ENCODE measurements at regions not wholly inside any gene's neighbourhood (a gene's known extent, or its start where the extent isn't known, plus 50 kb on each side); places are given as distances from the start of the nearest gene placed in this dataset.

GRCh38 chr17:72311004-72311403 is 190.2 kb downstream of the SOX9 start:
- no peak for TF ChIP-seq CSDC2 (CRISPR knock-in tag; IDR thresholded peaks at IDR 0.05)
- no peak for TF ChIP-seq TOX (CRISPR knock-in tag; IDR thresholded peaks at IDR 0.05; ENCODE audit: borderline replicate concordance)
- no peak for TF ChIP-seq ZNF70 (CRISPR knock-in tag; IDR thresholded peaks at IDR 0.05)
- no peak for TF ChIP-seq ESRRG (CRISPR knock-in tag; IDR thresholded peaks at IDR 0.05)
- no peak for TF ChIP-seq PPARA (CRISPR knock-in tag; IDR thresholded peaks at IDR 0.05; ENCODE audit: borderline replicate concordance)
